ENCODE measurements at regions not wholly inside any gene's neighbourhood (a gene's known extent, or its start where the extent isn't known, plus 50 kb on each side); places are given as distances from the start of the nearest gene placed in this dataset.

DNA sequence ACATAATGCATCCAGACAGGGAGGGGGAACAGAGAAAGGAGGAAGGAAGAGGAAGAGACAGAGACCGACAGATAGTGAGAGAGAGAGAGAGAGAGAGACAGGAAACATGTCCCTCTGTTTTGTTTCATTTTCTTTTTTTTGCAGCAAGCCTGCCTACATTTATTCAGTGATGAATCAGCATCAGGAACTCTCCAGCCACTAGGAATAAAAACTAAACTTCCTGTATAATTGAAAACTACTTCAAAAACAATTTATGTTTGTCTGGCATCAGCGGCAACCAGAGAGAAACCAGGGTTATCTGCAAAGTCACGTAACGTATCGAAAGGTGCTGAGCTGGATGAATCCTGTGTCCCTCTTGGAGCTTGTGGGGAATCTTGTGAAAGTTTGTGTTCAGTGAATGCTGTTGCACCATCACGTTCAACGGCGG, 148.6 kb upstream of the SOX21 start:
- no peaks in the 10 kb centered on the region for H3K9me1 ChIP-seq (ENCODE audit: insufficient read depth, low read length)
- no peaks in the 10 kb centered on the region for H3K4me1 ChIP-seq (ENCODE audit: control insufficient read depth, insufficient read depth, low read length)
- H3K56ac ChIP-seq (ENCODE audit: extremely low read depth, insufficient read depth, low read length) = no peak overlapping the region
- ChIA-PET CTCF (no interaction called here), POLR2A (ENCODE audit: unreplicated experiment) (no interaction called here)
- no peak overlapping the region for H3K4ac ChIP-seq (ENCODE audit: low read depth, low read length)
- dilution Hi-C loops (cut with HindIII; ENCODE audit: low sequenced_read_pairs, unreplicated experiment) = no loop called here
- in situ Hi-C loops (cut with MboI; ENCODE audit: low sequenced_read_pairs) = no loop called here
- peak; percentile 13 for DNase-seq
- no peak overlapping the region for H4K8ac ChIP-seq (ENCODE audit: low read depth in 2 of 2, low read length in 2 of 2)
- no peak overlapping the region for H3K27ac ChIP-seq (ENCODE audit: insufficient read depth, low read length)
- WGBS, 2 experiments (ENCODE audit: extremely low coverage in 2 of 2, insufficient read length in 1 of 2) = no CpG with 5 or more reads among the region's 8 CpGs
- TF ChIP-seq NFE2L2 (IDR thresholded peaks at IDR 0.05; ENCODE audit: low read depth, low read length) (no peak), RFX5 (IDR thresholded peaks at IDR 0.05; ENCODE audit: low read depth, low read length) (no peak), MAZ (IDR thresholded peaks at IDR 0.05; ENCODE audit: borderline replicate concordance, low read depth, low read length) (no peak), POLR2A (IDR thresholded peaks at IDR 0.05; ENCODE audit: low read depth, low read length) (no peak), CHD1 (IDR thresholded peaks at IDR 0.05; ENCODE audit: low read depth, low read length) (no peak), SMC3 (IDR thresholded peaks at IDR 0.05; ENCODE audit: low read depth, low read length) (no peak), MAFK (IDR thresholded peaks at IDR 0.05; ENCODE audit: low read depth, low read length) (no peak), RAD21 (IDR thresholded peaks at IDR 0.05; ENCODE audit: low read length) (no peak), RCOR1 (IDR thresholded peaks at IDR 0.05; ENCODE audit: insufficient replicate concordance, low read length) (no peak), MXI1 (IDR thresholded peaks at IDR 0.05; ENCODE audit: borderline replicate concordance, low read depth, low read length) (no peak), BHLHE40 (IDR thresholded peaks at IDR 0.05; ENCODE audit: low read depth, low read length) (no peak), FOS (IDR thresholded peaks at IDR 0.05; ENCODE audit: low read depth, low read length) (no peak), CEBPB (IDR thresholded peaks at IDR 0.05; ENCODE audit: low read depth, low read length) (no peak)
- TF ChIP-seq, protein P1, sequence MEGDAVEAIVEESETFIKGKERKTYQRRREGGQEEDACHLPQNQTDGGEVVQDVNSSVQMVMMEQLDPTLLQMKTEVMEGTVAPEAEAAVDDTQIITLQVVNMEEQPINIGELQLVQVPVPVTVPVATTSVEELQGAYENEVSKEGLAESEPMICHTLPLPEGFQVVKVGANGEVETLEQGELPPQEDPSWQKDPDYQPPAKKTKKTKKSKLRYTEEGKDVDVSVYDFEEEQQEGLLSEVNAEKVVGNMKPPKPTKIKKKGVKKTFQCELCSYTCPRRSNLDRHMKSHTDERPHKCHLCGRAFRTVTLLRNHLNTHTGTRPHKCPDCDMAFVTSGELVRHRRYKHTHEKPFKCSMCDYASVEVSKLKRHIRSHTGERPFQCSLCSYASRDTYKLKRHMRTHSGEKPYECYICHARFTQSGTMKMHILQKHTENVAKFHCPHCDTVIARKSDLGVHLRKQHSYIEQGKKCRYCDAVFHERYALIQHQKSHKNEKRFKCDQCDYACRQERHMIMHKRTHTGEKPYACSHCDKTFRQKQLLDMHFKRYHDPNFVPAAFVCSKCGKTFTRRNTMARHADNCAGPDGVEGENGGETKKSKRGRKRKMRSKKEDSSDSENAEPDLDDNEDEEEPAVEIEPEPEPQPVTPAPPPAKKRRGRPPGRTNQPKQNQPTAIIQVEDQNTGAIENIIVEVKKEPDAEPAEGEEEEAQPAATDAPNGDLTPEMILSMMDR (conservative IDR thresholded peaks at IDR 0.05; ENCODE audit: low read depth, low read length) = no peak
- TF ChIP-seq, protein P2, sequence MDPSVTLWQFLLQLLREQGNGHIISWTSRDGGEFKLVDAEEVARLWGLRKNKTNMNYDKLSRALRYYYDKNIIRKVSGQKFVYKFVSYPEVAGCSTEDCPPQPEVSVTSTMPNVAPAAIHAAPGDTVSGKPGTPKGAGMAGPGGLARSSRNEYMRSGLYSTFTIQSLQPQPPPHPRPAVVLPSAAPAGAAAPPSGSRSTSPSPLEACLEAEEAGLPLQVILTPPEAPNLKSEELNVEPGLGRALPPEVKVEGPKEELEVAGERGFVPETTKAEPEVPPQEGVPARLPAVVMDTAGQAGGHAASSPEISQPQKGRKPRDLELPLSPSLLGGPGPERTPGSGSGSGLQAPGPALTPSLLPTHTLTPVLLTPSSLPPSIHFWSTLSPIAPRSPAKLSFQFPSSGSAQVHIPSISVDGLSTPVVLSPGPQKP (IDR thresholded peaks at IDR 0.05; ENCODE audit: borderline replicate concordance, low read depth, low read length) = no peak
- TF ChIP-seq, protein P3, sequence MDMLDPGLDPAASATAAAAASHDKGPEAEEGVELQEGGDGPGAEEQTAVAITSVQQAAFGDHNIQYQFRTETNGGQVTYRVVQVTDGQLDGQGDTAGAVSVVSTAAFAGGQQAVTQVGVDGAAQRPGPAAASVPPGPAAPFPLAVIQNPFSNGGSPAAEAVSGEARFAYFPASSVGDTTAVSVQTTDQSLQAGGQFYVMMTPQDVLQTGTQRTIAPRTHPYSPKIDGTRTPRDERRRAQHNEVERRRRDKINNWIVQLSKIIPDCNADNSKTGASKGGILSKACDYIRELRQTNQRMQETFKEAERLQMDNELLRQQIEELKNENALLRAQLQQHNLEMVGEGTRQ (IDR thresholded peaks at IDR 0.05; ENCODE audit: low read depth, low read length) = no peak
- no peak overlapping the region for H2BK5ac ChIP-seq (ENCODE audit: low read depth, low read length, poor library complexity, severe bottlenecking)
- peak overlapping the region; percentile 73 for H3K4me2 ChIP-seq (ENCODE audit: low read depth, low read length)
- H2AK9ac ChIP-seq (replicated peaks; ENCODE audit: low read depth, low read length, poor library complexity) = no peak overlapping the region
- intact Hi-C loops (cut with micrococcal nuclease) = no loop called here
- peaks cover 10% of the 10 kb centered on the region for H3K27me3 ChIP-seq (ENCODE audit: control insufficient read depth, insufficient read depth, low read length)
- H2BK20ac ChIP-seq (ENCODE audit: low read depth, low read length) = no peak overlapping the region
- H3K18ac ChIP-seq (ENCODE audit: low read depth, low read length) = no peak overlapping the region
- H4K20me1 ChIP-seq (ENCODE audit: insufficient read depth, low read length) = no peaks in the 10 kb centered on the region
- H3K23ac ChIP-seq (ENCODE audit: low read depth, low read length) = no peak overlapping the region
- peak overlapping the region; percentile 55 for H3K4me3 ChIP-seq (ENCODE audit: insufficient read depth, low read depth, low read length)
- no peak overlapping the region for H2BK120ac ChIP-seq (ENCODE audit: low read depth, low read length)
- BruUV-seq (replicated peaks) = no TSS peak
- no peak overlapping the region for H2AK5ac ChIP-seq (ENCODE audit: low read depth, low read length)
- H3K79me1 ChIP-seq (ENCODE audit: low read depth in 1 of 2, low read length in 2 of 2) = no peaks in the 10 kb centered on the region
- peak; percentile 73 for ATAC-seq (ENCODE audit: low read depth)
- H4K5ac ChIP-seq (ENCODE audit: low read depth, low read length) = no peak overlapping the region
- no peak overlapping the region for H2BK15ac ChIP-seq (ENCODE audit: low read depth, low read length)
- H3K36me3 ChIP-seq (ENCODE audit: control insufficient read depth, insufficient read depth, low read length) = no peaks in the 10 kb centered on the region
- no peak overlapping the region; the same call in 1 of the 2 replicates for H3K9ac ChIP-seq (ENCODE audit: low read depth, low read length)
- no peak overlapping the region for H3K14ac ChIP-seq (replicated peaks; ENCODE audit: low read depth, low read length)
- no peaks in the 10 kb centered on the region for H3K9me3 ChIP-seq (ENCODE audit: control insufficient read depth, insufficient read depth, low read length)
- no peak overlapping the region for H4K91ac ChIP-seq (ENCODE audit: insufficient read depth, low read depth, low read length)
- H2AFZ ChIP-seq (replicated peaks; ENCODE audit: low read length, poor library complexity) = peak overlapping the region; percentile 84
